Muscle of back (tissue), 3 donors: ENCODE measurements at regions not wholly inside any gene's neighbourhood (a gene's known extent, or its start where the extent isn't known, plus 50 kb on each side); places are given as distances from the start of the nearest gene placed in this dataset.
"Not testable (repeated sequence)": the region's sequence is repeated elsewhere in the genome, so short reads cannot be mapped to it uniquely, and the experiment has no call there.

Experiments
- DNase-seq, 3 donors: peaks; one replicate each; pipeline versions ENCODE4 v3.0.0 to v3.0.0-alpha.2; 2013

DNA sequence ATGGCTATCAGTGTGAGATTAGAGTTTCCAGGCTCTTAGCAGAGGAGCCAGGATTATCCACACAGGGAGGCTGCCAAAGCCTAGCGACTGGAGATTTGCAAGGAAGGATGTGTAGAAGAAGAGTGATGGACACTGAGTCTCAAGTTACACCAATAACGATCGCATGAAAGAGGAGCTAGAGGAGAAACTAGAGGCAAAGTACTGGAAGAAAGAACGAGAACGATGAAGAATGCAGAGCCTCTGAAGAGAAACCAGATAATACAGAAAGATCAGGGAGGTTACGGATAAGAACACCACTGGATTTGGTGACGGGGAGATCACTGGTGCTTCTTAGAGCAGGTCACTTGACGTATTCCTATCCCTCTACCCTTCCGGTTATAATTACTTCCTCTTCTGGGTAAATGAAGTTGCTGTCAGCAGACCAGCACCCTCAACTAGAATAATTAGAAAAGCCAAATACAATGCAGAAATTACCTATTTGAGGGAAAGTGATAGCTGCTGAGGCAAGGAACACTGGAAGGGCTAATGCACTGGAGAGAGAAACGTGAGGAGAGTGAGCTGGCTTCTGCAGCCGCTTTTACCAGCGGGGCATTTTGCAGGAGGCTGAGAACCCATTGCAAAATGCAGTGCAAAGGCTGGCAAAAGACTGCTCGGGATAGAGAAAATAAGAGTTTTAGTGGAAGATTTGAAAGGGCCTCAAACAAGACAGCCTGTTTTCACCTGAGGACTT is 93.1 kb upstream of the HIF1A start:
- no peak for DNase-seq

- no peak for DNase-seq
Observed at GRCh38 chr14:61602733-61603077, 92.6 kb upstream of the HIF1A start.

DNA sequence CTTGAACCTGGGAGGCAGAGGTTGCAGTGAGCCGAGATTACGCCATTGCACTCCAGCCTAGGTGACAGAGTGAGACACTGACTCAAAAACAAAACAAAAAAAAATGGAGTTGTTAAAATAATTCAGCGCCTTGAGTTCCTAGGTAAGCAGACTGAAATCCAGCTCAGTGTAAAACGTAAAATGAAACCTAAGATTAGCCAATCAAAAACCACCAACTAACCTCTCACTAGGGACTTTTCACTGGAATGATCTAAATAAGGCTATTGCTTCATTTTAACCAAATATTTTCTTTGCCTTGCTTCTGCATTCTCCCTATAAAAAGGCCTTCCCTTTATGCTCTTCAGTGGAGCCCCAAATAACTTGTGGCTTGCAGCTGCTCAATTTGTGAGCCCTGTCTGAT is 91.6 kb upstream of the HIF1A start:
- no peak for DNase-seq

DNA sequence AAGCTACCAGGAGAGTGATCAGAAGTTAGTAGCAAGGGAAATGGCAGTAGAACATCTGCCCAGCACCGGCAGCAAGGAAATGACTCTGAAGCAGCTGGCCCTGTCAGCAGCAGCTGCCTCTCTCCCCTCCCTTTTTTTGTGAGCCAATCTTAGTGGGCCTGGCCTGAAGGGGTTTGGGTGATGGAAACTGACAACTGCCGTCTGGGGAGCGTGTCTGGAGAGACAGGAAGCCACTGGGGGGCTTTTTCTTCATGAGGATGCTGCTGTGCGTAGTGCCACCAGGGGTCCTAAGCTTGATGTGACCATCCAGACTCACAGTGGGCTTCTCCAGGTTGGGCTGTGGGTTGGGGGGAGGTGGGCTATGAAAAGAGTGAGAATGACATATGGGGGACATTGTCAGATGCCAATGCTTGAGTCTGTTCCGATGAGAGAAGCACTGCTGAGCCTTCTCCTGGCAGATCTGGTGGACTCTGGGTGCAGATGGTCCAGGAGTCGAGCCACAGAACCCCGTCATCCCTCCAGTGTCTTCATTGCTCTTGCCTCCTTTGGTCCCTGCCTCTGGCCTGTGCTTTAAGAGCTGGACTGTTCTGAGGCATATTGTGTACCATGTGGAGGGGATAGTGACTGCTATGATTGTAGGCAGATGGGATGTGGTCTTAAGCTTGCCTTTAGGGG is 87.6 kb upstream of the HIF1A start:
- peak in 1 of 3 donors; percentile 70 for DNase-seq

GRCh38 chr14:61608245-61609165 is 86.8 kb upstream of the HIF1A start:
- DNase-seq = peak in 1 of 3 donors; percentile 65

- peak in 1 of 3 donors; percentile 45 for DNase-seq
Observed at GRCh38 chr14:61609191-61609843, 86.0 kb upstream of the HIF1A start.

- peak in 1 of 3 donors; percentile 50 for DNase-seq
Observed at GRCh38 chr14:61609884-61610283, 85.4 kb upstream of the HIF1A start.

GRCh38 chr14:61610900-61611299 is 84.4 kb upstream of the HIF1A start:
- no peak for DNase-seq

DNA sequence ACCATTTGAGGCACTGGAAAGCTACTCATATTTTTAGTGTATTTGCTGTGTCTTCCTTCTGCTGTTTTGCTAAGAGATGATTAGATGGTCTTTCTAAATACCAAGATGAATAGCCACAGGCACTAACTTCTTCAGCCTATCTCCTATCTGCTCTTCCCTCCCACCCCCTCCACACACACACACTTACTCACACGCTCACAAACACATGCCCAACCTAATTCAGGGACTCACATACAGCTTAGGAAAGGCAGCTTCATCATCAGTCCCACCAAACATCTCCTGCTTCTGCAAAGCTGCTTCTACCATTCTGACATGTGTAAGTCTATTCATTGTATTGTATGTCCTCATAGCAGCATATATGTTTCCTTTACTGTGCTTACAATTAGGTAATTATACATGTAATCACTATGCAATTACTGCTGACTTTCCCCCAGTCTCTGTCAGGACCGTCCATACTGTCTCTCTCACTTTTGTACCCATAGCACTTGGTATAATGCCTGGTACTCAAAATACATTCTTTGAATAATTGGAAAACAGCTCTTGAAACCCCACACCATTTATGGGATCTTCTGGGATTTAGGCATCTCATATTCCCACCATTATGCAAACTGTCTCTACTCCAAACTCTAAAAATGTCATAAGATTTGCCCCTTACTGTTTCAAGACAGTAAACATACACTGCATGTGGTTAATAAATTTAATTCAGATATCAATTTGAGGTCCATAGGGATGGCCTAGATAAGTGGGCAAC is 83.3 kb upstream of the HIF1A start:
- DNase-seq = no peak

DNA sequence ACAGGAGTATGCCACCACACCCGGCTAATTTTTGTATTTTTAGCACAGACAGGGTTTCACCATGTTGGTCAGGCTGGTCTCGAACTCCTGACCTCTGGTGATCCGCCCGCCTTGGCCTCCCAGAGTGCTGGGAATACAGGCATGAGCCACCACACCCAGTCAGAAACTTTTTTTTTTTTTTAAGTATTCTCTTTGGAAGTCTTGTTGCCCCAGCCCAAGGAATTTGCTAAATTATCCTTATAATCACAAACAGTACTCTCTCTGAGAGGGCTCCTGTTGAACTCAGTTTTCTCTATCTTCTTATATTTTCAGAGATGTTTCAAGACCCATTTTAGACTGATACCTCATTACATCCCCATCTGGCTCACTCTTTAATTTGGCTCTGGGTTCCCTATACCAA is 82.3 kb upstream of the HIF1A start:
- DNase-seq = not testable (repeated sequence)

DNA sequence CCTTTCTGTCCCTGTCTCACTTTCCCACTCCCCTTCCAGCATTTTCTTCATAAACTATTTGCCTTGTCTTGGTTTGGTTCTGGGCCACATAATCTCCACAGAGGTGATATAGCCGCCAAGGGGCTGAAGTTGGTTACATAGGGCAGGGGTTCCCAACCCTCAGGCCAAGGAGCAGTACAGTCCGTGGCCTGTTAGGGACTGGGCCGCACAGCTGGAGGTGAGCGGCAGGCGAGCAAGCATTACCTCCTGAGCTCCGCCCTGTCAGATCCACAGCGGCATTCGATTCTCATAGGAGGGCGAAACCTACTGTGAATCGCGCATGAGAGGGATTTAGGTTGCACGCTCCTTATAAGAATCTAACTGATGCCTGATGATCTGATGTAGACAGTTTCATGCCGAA is 80.6 kb upstream of the HIF1A start:
- no peak for DNase-seq

DNA sequence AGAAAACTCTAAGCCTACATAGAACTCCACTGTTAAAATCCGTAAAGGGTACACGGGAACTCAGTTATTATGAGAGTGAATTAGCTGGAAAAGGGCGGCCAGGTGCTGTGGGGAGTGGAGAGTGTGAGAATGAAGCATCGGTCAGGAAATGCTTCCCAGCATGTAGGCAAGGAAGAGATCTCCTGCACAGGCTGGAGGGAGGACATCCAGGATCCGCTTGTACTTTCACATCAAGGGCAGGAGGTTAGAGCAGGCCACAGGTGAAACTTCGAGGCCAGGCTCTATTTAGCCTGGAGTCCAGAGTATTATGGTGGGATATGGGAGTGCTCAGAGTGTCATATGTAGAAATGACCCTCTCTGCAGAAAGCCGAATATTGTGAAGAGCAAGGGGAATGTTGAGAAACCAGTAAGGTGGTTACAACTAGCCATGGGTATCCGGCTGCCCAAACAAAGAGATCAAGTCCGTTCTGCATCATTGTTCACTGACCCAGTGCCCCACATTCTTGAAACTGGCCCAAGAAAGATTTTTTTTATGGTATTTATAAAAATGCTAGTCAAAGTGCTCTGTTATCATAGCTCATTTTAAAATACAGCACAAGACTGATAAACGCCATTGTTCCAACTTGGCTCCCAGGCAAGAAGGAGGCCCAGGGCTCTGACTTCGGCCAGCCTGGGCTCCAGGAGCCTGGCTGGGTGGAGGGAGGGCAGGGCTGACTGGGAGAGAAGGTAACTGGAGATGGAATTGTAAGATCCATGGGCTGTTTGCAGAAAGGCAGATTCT is 79.4 kb upstream of the HIF1A start:
- no peak for DNase-seq

GRCh38 chr14:61616524-61617185 is 78.7 kb upstream of the HIF1A start:
- DNase-seq = peak in 1 of 3 donors; percentile 72

- no peak for DNase-seq
Observed at GRCh38 chr14:61618448-61618847, 76.9 kb upstream of the HIF1A start.

- no peak for DNase-seq
Observed at GRCh38 chr14:61619494-61619893, 75.8 kb upstream of the HIF1A start.

DNA sequence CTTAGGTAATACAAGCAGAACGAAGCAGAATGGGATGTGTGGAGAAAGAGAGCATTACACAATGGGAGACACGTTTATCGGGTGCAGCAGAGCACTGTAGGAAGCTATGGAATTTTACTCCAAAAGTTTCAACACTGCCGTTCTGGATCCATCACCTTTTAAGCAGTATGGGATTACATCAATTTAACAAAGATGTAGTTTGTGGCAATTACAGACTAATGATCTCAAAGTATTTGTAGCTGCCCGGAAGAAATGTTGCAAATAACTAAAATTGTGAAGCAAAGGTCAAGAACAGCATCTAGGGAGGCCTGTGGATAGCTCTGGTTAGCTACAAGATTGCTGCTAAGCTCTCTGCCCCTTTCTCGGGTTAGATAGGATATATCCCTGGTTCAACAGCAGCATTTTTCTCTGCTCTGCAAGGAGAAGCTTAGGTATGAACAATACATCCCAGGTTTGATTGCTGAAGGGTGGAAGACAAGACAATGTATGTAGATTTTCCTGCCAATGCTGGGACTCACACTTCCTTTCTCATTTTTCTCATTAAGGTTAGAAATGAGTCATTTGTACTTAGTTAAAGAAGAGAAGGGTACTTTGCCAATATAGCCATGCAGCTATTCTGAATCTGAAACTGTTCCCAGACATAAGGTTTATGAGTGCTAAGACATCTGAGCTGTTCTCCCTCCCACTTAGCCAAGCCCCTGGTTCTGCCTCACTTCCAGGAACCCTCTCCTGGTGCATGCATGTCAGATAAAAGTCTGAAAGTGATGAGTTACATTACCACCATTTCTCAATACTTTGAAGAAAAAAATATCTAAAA is 75.0 kb upstream of the HIF1A start:
- DNase-seq = peak in 1 of 3 donors; percentile 86

DNA sequence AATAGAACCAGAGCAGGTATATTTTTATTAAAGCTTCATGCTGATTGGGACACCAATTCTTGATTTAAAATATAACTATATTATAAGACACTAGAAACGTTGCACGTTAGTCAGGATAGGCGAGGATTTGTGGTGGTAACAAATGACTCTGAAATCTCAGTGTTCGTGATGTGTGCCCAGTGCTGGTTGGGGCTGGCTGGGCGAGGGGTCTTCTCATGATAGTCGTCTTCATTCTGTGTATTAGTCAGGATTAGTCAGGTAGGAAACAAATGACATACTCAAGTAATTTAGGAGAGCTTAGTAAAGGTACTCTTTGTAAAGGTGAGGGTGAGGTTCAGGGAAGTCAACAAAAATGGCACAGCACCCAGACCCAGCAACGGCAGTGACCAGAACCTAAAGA is 73.9 kb upstream of the HIF1A start:
- no peak for DNase-seq

DNA sequence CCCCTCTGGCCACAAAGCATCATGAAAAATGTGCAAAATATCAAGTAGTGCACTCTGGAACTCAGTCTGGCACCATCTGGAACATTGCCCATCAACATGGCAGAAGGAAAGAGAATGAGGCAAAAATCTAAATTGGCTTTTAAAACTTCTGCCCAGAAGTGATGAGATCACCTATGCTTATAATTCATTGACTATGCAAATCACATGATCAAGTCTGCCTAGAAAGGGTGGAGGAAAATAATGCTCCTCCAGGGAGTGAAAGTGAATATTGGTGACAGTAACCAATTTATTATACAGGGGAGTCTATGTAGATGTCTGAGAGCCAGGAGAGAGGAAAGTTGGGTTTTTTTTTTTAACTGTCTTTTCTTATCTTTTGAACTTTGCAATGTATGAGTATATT is 73.3 kb upstream of the HIF1A start:
- DNase-seq = no peak

GRCh38 chr14:61623927-61624326 is 71.4 kb upstream of the HIF1A start:
- DNase-seq = no peak
